ENCODE measurements at regions not wholly inside any gene's neighbourhood (a gene's known extent, or its start where the extent isn't known, plus 50 kb on each side); places are given as distances from the start of the nearest gene placed in this dataset.

GRCh38 chr3:177371888-177372287 lies 174.6 kb upstream of the TBL1XR1 start:
- DNase-seq: no peak
- WGBS, 2 donors: 40 to 81% methylated on average over 2 of the region's 2 CpGs
- Histone ChIP-seq H3K36me3 (no peaks in the 10 kb centered on the region), H3K27ac (no peak overlapping the region), H3K4me3 (no peak overlapping the region), H3K4me1 (peaks cover 0 to 6% (median 0%) of the 10 kb centered on the region in 4 donors), H3K9me3 (no peaks in the 10 kb centered on the region), H3K27me3 (no peaks in the 10 kb centered on the region)
- intact Hi-C loops (cut with DNase I): no loop called here
- TF ChIP-seq POLR2A (IDR thresholded peaks at IDR 0.05) (no peak), POLR2AphosphoS5 (IDR thresholded peaks at IDR 0.05) (no peak), EP300 (IDR thresholded peaks at IDR 0.05) (no peak)

- Histone ChIP-seq H3K36me3 (no peaks in the 10 kb centered on the region), H3K27ac (no peak overlapping the region), H3K27me3 (no peaks in the 10 kb centered on the region), H3K9me3 (no peaks in the 10 kb centered on the region), H3K4me3 (no peak overlapping the region), H3K4me1 (peaks cover 0 to 6% (median 0%) of the 10 kb centered on the region in 4 donors)
- intact Hi-C loops (cut with DNase I): no loop called here
- no peak for DNase-seq
- TF ChIP-seq POLR2A (IDR thresholded peaks at IDR 0.05) (no peak), POLR2AphosphoS5 (IDR thresholded peaks at IDR 0.05) (no peak), CTCF (IDR thresholded peaks at IDR 0.05) (no peak)
- 82 to 92% methylated on average over 3 of the region's 3 CpGs for WGBS, 2 donors
Observed at GRCh38 chr3:177374323-177374722, 177.0 kb upstream of the TBL1XR1 start.

GRCh38 chr3:177375316-177375715 lies 178.0 kb upstream of the TBL1XR1 start:
- Histone ChIP-seq H3K4me3 (no peak overlapping the region), H3K9me3 (no peaks in the 10 kb centered on the region), H3K27ac (no peak overlapping the region), H3K4me1 (peaks cover 0 to under 1% (median 0%) of the 10 kb centered on the region in 4 donors), H3K36me3 (no peaks in the 10 kb centered on the region), H3K27me3 (no peaks in the 10 kb centered on the region)
- intact Hi-C loops (cut with DNase I): no loop called here
- WGBS, 2 donors: 94 to 95% methylated on average over 3 of the region's 3 CpGs
- no peak for DNase-seq
- TF ChIP-seq POLR2AphosphoS5 (IDR thresholded peaks at IDR 0.05) (no peak), CTCF (IDR thresholded peaks at IDR 0.05) (no peak), POLR2A (IDR thresholded peaks at IDR 0.05) (no peak), EP300 (IDR thresholded peaks at IDR 0.05) (no peak)

GRCh38 chr3:177377166-177377565 lies 179.9 kb upstream of the TBL1XR1 start:
- no peaks in the 10 kb centered on the region for H3K27me3 ChIP-seq
- DNase-seq: no peak
- intact Hi-C loops (cut with DNase I): no loop called here
- WGBS, 2 donors: 25 to 69% methylated on average over 9 of the region's 9 CpGs
- no peak overlapping the region for H3K27ac ChIP-seq
- H3K4me3 ChIP-seq: no peak overlapping the region
- peaks cover 0 to 5% (median 0%) of the 10 kb centered on the region in 4 donors for H3K9me3 ChIP-seq
- no peak for TF ChIP-seq POLR2A (IDR thresholded peaks at IDR 0.05)
- TF ChIP-seq EP300 (IDR thresholded peaks at IDR 0.05): no peak
- TF ChIP-seq CTCF (IDR thresholded peaks at IDR 0.05): no peak
- TF ChIP-seq POLR2AphosphoS5 (IDR thresholded peaks at IDR 0.05): no peak
- H3K36me3 ChIP-seq: no peaks in the 10 kb centered on the region
- H3K4me1 ChIP-seq: no peaks in the 10 kb centered on the region

- H3K4me3 ChIP-seq: no peak overlapping the region
- no peak for TF ChIP-seq POLR2AphosphoS5 (IDR thresholded peaks at IDR 0.05)
- TF ChIP-seq CTCF (IDR thresholded peaks at IDR 0.05): no peak
- no peak for TF ChIP-seq POLR2A (IDR thresholded peaks at IDR 0.05)
- no peak for TF ChIP-seq EP300 (IDR thresholded peaks at IDR 0.05)
- no peak for DNase-seq
- H3K27me3 ChIP-seq: no peaks in the 10 kb centered on the region
- 80 to 88% methylated on average over 7 of the region's 7 CpGs for WGBS, 2 donors
- no peak overlapping the region for H3K27ac ChIP-seq
- no peaks in the 10 kb centered on the region for H3K36me3 ChIP-seq
- H3K4me1 ChIP-seq: no peaks in the 10 kb centered on the region
- intact Hi-C loops (cut with DNase I): no loop called here
- H3K9me3 ChIP-seq: peaks cover 0 to 5% (median 0%) of the 10 kb centered on the region in 4 donors
Observed at GRCh38 chr3:177378168-177378567, 180.9 kb upstream of the TBL1XR1 start.
